GM12872 (cell line): ENCODE measurements at regions not wholly inside any gene's neighbourhood (a gene's known extent, or its start where the extent isn't known, plus 50 kb on each side); places are given as distances from the start of the nearest gene placed in this dataset.

Source experiments
- TF ChIP-seq, protein P1 (sequence below): IDR thresholded peaks from 3 replicates; pipeline ENCODE4 v1.5.1; 2011; ENCODE audit warnings: low read depth, mild to moderate bottlenecking, low read length, moderate library complexity; ENCODE audit not compliant: insufficient read depth

DNA sequence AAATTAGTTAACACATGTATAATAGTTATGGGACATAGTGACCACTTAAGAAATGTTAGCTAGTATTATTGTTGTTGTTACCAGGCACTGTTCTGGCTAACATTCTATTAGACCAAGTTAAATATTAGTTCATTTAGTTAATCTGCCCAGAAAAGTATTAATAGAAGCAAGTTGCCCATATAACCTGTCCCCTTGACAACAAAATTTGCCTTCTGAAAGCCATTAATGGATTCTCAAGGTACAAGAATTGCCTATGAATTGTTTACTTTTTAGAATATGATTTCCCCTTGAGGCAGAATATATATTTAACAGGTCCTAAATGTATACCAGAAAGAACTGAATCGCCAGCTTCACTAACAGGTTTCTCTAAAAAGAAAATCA, 167.3 kb upstream of the TMCC3 start:
- TF ChIP-seq, protein P1, sequence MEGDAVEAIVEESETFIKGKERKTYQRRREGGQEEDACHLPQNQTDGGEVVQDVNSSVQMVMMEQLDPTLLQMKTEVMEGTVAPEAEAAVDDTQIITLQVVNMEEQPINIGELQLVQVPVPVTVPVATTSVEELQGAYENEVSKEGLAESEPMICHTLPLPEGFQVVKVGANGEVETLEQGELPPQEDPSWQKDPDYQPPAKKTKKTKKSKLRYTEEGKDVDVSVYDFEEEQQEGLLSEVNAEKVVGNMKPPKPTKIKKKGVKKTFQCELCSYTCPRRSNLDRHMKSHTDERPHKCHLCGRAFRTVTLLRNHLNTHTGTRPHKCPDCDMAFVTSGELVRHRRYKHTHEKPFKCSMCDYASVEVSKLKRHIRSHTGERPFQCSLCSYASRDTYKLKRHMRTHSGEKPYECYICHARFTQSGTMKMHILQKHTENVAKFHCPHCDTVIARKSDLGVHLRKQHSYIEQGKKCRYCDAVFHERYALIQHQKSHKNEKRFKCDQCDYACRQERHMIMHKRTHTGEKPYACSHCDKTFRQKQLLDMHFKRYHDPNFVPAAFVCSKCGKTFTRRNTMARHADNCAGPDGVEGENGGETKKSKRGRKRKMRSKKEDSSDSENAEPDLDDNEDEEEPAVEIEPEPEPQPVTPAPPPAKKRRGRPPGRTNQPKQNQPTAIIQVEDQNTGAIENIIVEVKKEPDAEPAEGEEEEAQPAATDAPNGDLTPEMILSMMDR: no peak

GRCh38 chr12:94815958-94816357, 165.6 kb upstream of the TMCC3 start:
- TF ChIP-seq, protein P1: no peak

GRCh38 chr12:94815450-94815849, 165.1 kb upstream of the TMCC3 start:
- TF ChIP-seq, protein P1: no peak

DNA sequence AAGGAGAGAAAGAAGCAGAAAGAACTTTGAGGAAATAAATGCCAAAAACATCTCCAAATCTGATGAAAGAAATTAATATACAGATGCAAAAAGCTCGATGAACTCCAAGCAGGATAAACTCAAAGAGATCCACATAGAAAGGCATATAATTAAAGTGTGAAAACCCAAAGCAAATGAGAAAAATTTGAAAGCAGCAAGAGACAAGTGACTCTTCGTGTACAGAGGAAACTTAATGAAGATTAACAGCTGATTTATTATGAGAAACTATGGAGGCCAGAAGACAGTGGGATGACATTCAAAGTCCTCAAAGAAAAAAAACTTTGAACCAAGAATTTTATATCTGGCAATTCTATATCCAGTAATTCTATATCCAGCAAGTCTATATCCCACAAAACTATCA, 163.0 kb upstream of the TMCC3 start:
- TF ChIP-seq, protein P1: no peak

- TF ChIP-seq, protein P1: no peak
Observed at GRCh38 chr12:94812345-94812744, 162.0 kb upstream of the TMCC3 start.

- TF ChIP-seq, protein P1: no peak
Observed at GRCh38 chr12:94811611-94812010, 161.3 kb upstream of the TMCC3 start.

GRCh38 chr12:94807951-94808350, 157.6 kb upstream of the TMCC3 start:
- TF ChIP-seq, protein P1: no peak

GRCh38 chr12:94806617-94807016, 156.3 kb upstream of the TMCC3 start:
- TF ChIP-seq, protein P1: no peak
